Activated naive CD8-positive, alpha-beta T cell treated with anti-CD3 and anti-CD28 coated beads, Interleukin-2, amount 50 U/mL, for 24 hours (primary cell): ENCODE measurements at regions not wholly inside any gene's neighbourhood (a gene's known extent, or its start where the extent isn't known, plus 50 kb on each side); places are given as distances from the start of the nearest gene placed in this dataset.
"Not testable (repeated sequence)": the region's sequence is repeated elsewhere in the genome, so short reads cannot be mapped to it uniquely, and the experiment has no call there.

ENCODE experiments used
- ATAC-seq: fragments of 150-1000 bp; cut with Tn5 transposase; one replicate; pipeline ENCODE4 v1.10.0; 2021
- DNase-seq: peaks from one replicate; pipeline ENCODE4 v3.0.0; 2021
- H3K27ac Mint-ChIP-seq: one replicate; pipeline ENCODE4 v1.8.0; 2021; ENCODE audit warnings: mild to moderate bottlenecking, mixed read lengths
- H3K27me3 Mint-ChIP-seq: one replicate; pipeline ENCODE4 v1.8.0; 2021; ENCODE audit warnings: mixed read lengths
- H3K36me3 Mint-ChIP-seq: one replicate; pipeline ENCODE4 v1.8.0; 2021; ENCODE audit warnings: low read depth, mixed read lengths
- H3K4me1 Mint-ChIP-seq: one replicate; pipeline ENCODE4 v1.8.0; 2021; ENCODE audit warnings: mixed read lengths
- H3K4me3 Mint-ChIP-seq: one replicate; pipeline ENCODE4 v1.8.0; 2021; ENCODE audit warnings: mild to moderate bottlenecking, moderate library complexity, mixed read lengths
- H3K9me3 Mint-ChIP-seq: one replicate; pipeline ENCODE4 v1.8.0; 2021; ENCODE audit warnings: mixed read lengths

- no peaks in the 10 kb centered on the region for H3K36me3 Mint-ChIP-seq
- H3K9me3 Mint-ChIP-seq, result no peaks in the 10 kb centered on the region
- H3K4me3 Mint-ChIP-seq, result no peak overlapping the region
- DNase-seq (no peak), ATAC-seq (no peak)
- no peaks in the 10 kb centered on the region for H3K4me1 Mint-ChIP-seq
- no peak overlapping the region for H3K27ac Mint-ChIP-seq
- no peaks in the 10 kb centered on the region for H3K27me3 Mint-ChIP-seq
Observed at GRCh38 chr2:75928093-75928492, 217.4 kb upstream of the GCFC2 start.

GRCh38 chr2:75925331-75926024 lies 214.8 kb upstream of the GCFC2 start:
- H3K9me3 Mint-ChIP-seq, result no peaks in the 10 kb centered on the region
- DNase-seq (no peak), ATAC-seq (no peak)
- no peak overlapping the region for H3K27ac Mint-ChIP-seq
- no peaks in the 10 kb centered on the region for H3K36me3 Mint-ChIP-seq
- H3K4me3 Mint-ChIP-seq, result no peak overlapping the region
- H3K27me3 Mint-ChIP-seq, result no peaks in the 10 kb centered on the region
- no peaks in the 10 kb centered on the region for H3K4me1 Mint-ChIP-seq

GRCh38 chr2:75922191-75922590 lies 211.5 kb upstream of the GCFC2 start:
- Mint-ChIP-seq H3K27ac (no peak overlapping the region), H3K4me1 (no peaks in the 10 kb centered on the region)
- DNase-seq, result no peak

DNA sequence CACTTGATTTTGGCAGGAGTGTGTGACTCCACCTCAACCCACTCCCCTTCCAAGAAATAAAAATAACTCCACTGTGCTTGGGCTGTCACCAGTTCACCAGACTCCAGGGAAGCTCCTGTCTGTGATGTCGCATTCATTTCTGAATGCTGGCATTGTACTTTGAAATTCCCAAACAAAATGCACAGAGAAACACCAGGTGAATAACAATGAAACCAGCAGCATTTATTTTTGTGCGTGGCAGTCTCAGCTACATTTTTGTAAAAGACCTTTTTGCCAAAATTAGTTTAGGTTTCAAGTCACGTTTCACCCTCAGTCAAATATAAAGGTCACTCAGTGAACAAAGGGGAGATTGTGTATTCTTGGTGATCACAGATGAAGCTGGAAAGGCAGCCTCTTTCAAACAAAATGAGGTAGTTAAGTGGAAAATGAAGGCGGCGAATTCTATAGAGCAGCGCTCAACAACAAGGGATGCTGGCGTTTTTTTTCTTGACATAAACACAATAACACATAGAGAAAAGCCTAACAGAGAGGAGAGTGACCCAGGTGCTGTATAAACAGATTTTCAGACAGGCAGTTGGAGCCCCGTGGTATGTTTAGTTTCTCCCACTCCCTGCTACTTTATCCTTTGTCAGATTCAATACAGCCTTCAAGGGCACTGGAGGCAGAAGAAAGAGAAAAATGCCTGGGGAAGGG lies 210.3 kb upstream of the GCFC2 start:
- peaks cover 6% of the 10 kb centered on the region for H3K9me3 Mint-ChIP-seq
- H3K36me3 Mint-ChIP-seq, result no peaks in the 10 kb centered on the region
- ATAC-seq (no peak), DNase-seq (no peak)
- no peak overlapping the region for H3K27ac Mint-ChIP-seq
- no peaks in the 10 kb centered on the region for H3K4me1 Mint-ChIP-seq
- no peaks in the 10 kb centered on the region for H3K27me3 Mint-ChIP-seq
- no peak overlapping the region for H3K4me3 Mint-ChIP-seq

More at GRCh38 chr2:75922191-75922590, 211.5 kb upstream of the GCFC2 start:
- no peak for ATAC-seq
- Mint-ChIP-seq H3K27me3 (no peaks in the 10 kb centered on the region), H3K4me3 (no peak overlapping the region), H3K36me3 (no peaks in the 10 kb centered on the region), H3K9me3 (peaks cover 6% of the 10 kb centered on the region)

DNA sequence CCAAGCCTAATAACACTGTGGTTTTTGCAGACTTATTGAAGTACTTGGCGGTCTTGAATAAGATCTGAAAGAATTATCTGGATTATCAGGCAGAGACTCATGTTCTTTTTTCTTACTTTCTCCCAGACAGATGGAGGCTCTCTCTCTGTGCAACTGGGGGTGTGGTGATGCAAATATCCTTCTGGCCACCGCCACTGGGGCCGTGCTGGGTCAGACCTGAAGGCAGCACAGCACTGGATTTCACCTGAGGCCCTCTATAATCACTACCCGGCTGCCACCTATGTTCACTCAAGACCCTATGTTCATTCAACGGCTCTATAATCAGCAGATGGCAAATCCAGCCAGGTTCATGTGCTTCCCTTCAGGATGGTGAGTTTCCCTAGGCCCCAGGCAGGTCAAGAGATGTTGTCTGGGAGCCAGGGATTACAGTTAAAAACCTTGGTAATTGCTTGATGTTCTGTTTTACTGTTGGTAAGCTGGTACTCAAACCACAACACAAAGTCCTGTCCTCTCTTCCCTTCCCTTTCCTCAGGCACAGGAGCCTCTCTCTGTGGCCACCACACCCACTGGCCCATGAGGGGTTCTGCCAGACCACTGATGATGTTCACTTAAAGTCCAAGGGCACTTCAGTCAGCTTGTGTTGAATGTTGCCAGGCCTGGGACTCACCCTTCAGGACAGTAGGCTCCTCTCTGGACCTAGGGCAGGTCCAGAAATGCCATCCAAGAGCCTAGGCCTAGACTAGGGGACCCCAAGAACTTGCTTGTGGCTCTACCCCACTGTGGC lies 205.3 kb upstream of the GCFC2 start:
- peaks cover 18% of the 10 kb centered on the region for H3K9me3 Mint-ChIP-seq
- no peak overlapping the region for H3K4me3 Mint-ChIP-seq
- ATAC-seq (no peak), DNase-seq (no peak)
- no peak overlapping the region for H3K27ac Mint-ChIP-seq
- H3K27me3 Mint-ChIP-seq, result no peaks in the 10 kb centered on the region
- no peaks in the 10 kb centered on the region for H3K36me3 Mint-ChIP-seq
- H3K4me1 Mint-ChIP-seq, result no peaks in the 10 kb centered on the region

GRCh38 chr2:75896779-75897366 lies 186.2 kb upstream of the GCFC2 start:
- Mint-ChIP-seq H3K27ac (no peak overlapping the region), H3K9me3 (no peaks in the 10 kb centered on the region), H3K36me3 (no peaks in the 10 kb centered on the region), H3K27me3 (peaks cover 2% of the 10 kb centered on the region), H3K4me1 (no peaks in the 10 kb centered on the region), H3K4me3 (no peak overlapping the region)
- DNase-seq (no peak), ATAC-seq (no peak)

- no peak for DNase-seq
- ATAC-seq, result no peak
- no peak overlapping the region for H3K4me3 Mint-ChIP-seq
- no peaks in the 10 kb centered on the region for H3K36me3 Mint-ChIP-seq
- H3K27ac Mint-ChIP-seq, result no peak overlapping the region
- H3K9me3 Mint-ChIP-seq, result no peaks in the 10 kb centered on the region
- H3K27me3 Mint-ChIP-seq, result peaks cover 2% of the 10 kb centered on the region
- H3K4me1 Mint-ChIP-seq, result no peaks in the 10 kb centered on the region
Observed at GRCh38 chr2:75894170-75894569, 183.5 kb upstream of the GCFC2 start.

GRCh38 chr2:75892490-75892889 lies 181.8 kb upstream of the GCFC2 start:
- DNase-seq, result no peak
- Mint-ChIP-seq H3K27ac (no peak overlapping the region), H3K4me3 (no peak overlapping the region), H3K36me3 (no peaks in the 10 kb centered on the region), H3K27me3 (peaks cover 2% of the 10 kb centered on the region), H3K4me1 (no peaks in the 10 kb centered on the region), H3K9me3 (peaks cover under 1% of the 10 kb centered on the region)
- ATAC-seq, result no peak

GRCh38 chr2:75882530-75882929 lies 171.8 kb upstream of the GCFC2 start:
- ATAC-seq (no peak), DNase-seq (no peak)
- Mint-ChIP-seq H3K27ac (no peak overlapping the region), H3K4me1 (no peaks in the 10 kb centered on the region), H3K27me3 (no peaks in the 10 kb centered on the region), H3K36me3 (no peaks in the 10 kb centered on the region), H3K4me3 (no peak overlapping the region), H3K9me3 (peaks cover 7% of the 10 kb centered on the region)

DNA sequence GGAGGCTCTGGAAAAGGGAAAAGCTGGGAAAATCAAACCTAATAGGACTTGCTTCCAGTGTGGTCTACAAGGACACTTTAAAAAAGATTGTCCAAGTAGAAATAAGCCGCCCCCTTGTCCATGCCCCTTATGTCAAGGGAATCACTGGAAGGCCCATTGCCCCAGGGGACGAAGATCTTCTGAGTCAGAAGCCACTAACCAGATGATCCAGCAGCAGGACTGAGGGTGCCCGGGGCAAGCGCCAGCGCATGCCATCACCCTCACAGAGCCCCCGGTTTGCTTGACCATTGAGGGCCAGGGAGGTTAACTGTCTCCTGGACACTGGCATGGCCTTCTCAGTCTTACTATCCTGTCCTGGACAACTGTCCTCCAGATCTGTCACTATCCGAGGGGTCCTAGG lies 164.9 kb upstream of the GCFC2 start:
- DNase-seq, H3K4me1 Mint-ChIP-seq, H3K27ac Mint-ChIP-seq, H3K9me3 Mint-ChIP-seq, H3K4me3 Mint-ChIP-seq, H3K27me3 Mint-ChIP-seq, H3K36me3 Mint-ChIP-seq, ATAC-seq: not testable (repeated sequence)

DNA sequence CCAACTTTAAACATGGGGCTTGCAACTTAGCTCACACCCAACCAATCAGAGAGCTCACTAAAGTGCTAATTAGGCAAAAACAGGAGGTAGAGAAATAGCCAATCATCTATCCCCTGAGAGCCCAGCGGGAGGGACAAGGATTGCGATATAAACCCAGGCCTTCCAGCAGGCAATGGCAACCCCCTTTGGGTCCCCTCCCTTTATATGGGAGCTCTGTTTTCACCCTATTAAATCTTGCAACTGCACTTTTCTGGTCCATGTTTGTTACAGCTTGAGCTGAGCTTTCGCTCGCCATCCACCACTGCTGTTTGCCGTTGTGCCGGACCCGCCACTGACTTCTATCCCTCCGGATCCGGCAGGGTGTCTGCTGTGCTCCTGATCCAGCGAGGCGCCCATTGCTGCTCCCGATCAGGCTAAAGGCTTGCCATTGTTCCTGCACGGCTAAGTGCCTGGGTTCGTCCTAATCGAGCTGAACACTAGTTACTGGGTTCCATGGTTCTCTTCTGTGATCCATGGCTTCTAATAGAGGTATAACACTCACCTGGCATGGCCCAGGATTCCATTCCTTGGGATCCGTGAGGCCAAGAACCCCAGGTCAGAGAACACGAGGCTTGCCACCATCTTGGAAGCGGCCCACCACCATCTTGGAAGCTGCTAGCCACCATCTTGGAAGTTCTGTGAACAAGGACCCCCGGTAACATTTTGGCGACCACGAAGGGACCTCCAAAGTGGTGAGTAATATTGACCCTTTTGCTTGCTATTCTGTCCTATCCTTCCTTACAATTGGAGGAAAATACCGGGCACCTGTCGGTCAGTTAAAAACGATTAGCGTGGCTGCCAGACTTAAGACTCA lies 161.3 kb upstream of the GCFC2 start:
- H3K9me3 Mint-ChIP-seq, H3K27me3 Mint-ChIP-seq, H3K4me3 Mint-ChIP-seq, DNase-seq, H3K4me1 Mint-ChIP-seq, H3K27ac Mint-ChIP-seq, H3K36me3 Mint-ChIP-seq, ATAC-seq: not testable (repeated sequence)

- no peaks in the 10 kb centered on the region for H3K4me1 Mint-ChIP-seq
- no peaks in the 10 kb centered on the region for H3K9me3 Mint-ChIP-seq
- H3K27ac Mint-ChIP-seq, result no peak overlapping the region
- DNase-seq, result no peak
- H3K27me3 Mint-ChIP-seq, result no peaks in the 10 kb centered on the region
- H3K36me3 Mint-ChIP-seq, result no peaks in the 10 kb centered on the region
- no peak overlapping the region for H3K4me3 Mint-ChIP-seq
- ATAC-seq, result no peak
Observed at GRCh38 chr2:75870651-75871137, 160.0 kb upstream of the GCFC2 start.

GRCh38 chr2:75870133-75870532 lies 159.4 kb upstream of the GCFC2 start:
- H3K4me3 Mint-ChIP-seq, result no peak overlapping the region
- H3K27ac Mint-ChIP-seq, result no peak overlapping the region
- H3K27me3 Mint-ChIP-seq, result no peaks in the 10 kb centered on the region
- DNase-seq, result no peak
- H3K9me3 Mint-ChIP-seq, result no peaks in the 10 kb centered on the region
- H3K4me1 Mint-ChIP-seq, result no peaks in the 10 kb centered on the region
- no peaks in the 10 kb centered on the region for H3K36me3 Mint-ChIP-seq
- ATAC-seq, result no peak

GRCh38 chr2:75865702-75866101 lies 155.0 kb upstream of the GCFC2 start:
- H3K9me3 Mint-ChIP-seq, result no peaks in the 10 kb centered on the region
- no peak overlapping the region for H3K27ac Mint-ChIP-seq
- no peak for DNase-seq
- H3K4me3 Mint-ChIP-seq, result no peak overlapping the region
- no peaks in the 10 kb centered on the region for H3K27me3 Mint-ChIP-seq
- no peaks in the 10 kb centered on the region for H3K4me1 Mint-ChIP-seq
- no peaks in the 10 kb centered on the region for H3K36me3 Mint-ChIP-seq
- no peak for ATAC-seq
